ENCODE measurements at regions not wholly inside any gene's neighbourhood (a gene's known extent, or its start where the extent isn't known, plus 50 kb on each side); places are given as distances from the start of the nearest gene placed in this dataset.

GRCh38 chr6:106913111-106913510 is 61.4 kb downstream of the CD24 start:
- Histone ChIP-seq H3K9me3 (ENCODE audit: low read depth) (no peaks in the 10 kb centered on the region), H2AFZ (peak overlapping the region; percentile 20), H3K27ac (peak overlapping the region; percentile 49), H3K27me3 (no peaks in the 10 kb centered on the region), H3K4me2 (peak overlapping the region; percentile 13), H3K36me3 (replicated peaks; ENCODE audit: insufficient read depth, low read depth) (no peaks in the 10 kb centered on the region), H4K20me1 (ENCODE audit: insufficient read depth, poor library complexity, severe bottlenecking) (no peaks in the 10 kb centered on the region), H3K4me1 (ENCODE audit: insufficient read depth) (peaks cover 25% of the 10 kb centered on the region), H3K9me2 (replicated peaks; ENCODE audit: insufficient read depth) (no peaks in the 10 kb centered on the region), H3K79me2 (no peaks in the 10 kb centered on the region), H3K4me3 (no peak overlapping the region)
- peak; percentile 28 for DNase-seq (ENCODE audit: low spot score)
- TF ChIP-seq EZH2phosphoT487 (IDR thresholded peaks at IDR 0.05; ENCODE audit: low read depth, severe bottlenecking, unreplicated experiment): no peak
- TF ChIP-seq EZH2 (IDR thresholded peaks at IDR 0.05; ENCODE audit: borderline replicate concordance): no peak
- no peak for TF ChIP-seq CTCF (IDR thresholded peaks at IDR 0.05; ENCODE audit: poor library complexity)

- no peaks in the 10 kb centered on the region for H3K9me2 ChIP-seq (replicated peaks; ENCODE audit: insufficient read depth)
- no peak overlapping the region for H2AFZ ChIP-seq
- no peaks in the 10 kb centered on the region for H4K20me1 ChIP-seq (ENCODE audit: insufficient read depth, poor library complexity, severe bottlenecking)
- no peaks in the 10 kb centered on the region for H3K36me3 ChIP-seq (replicated peaks; ENCODE audit: insufficient read depth, low read depth)
- H3K9me3 ChIP-seq (ENCODE audit: low read depth): no peaks in the 10 kb centered on the region
- TF ChIP-seq EZH2 (IDR thresholded peaks at IDR 0.05; ENCODE audit: borderline replicate concordance) (no peak), EZH2phosphoT487 (IDR thresholded peaks at IDR 0.05; ENCODE audit: low read depth, severe bottlenecking, unreplicated experiment) (no peak)
- H3K4me3 ChIP-seq: no peak overlapping the region
- H3K27ac ChIP-seq: no peak overlapping the region
- peaks cover 25% of the 10 kb centered on the region for H3K4me1 ChIP-seq (ENCODE audit: insufficient read depth)
- no peaks in the 10 kb centered on the region for H3K27me3 ChIP-seq
- no peak overlapping the region for H3K4me2 ChIP-seq
- DNase-seq (ENCODE audit: low spot score): no peak
- H3K79me2 ChIP-seq: no peaks in the 10 kb centered on the region
Measured at GRCh38 chr6:106912091-106912490, 62.4 kb downstream of the CD24 start.

- Histone ChIP-seq H3K27ac (peak overlapping the region; percentile 45), H3K27me3 (no peaks in the 10 kb centered on the region), H3K4me2 (no peak overlapping the region), H3K4me3 (no peak overlapping the region), H3K9me3 (ENCODE audit: low read depth) (no peaks in the 10 kb centered on the region), H2AFZ (no peak overlapping the region), H3K79me2 (no peaks in the 10 kb centered on the region), H3K36me3 (replicated peaks; ENCODE audit: insufficient read depth, low read depth) (no peaks in the 10 kb centered on the region), H3K4me1 (ENCODE audit: insufficient read depth) (peaks cover 25% of the 10 kb centered on the region), H3K9me2 (replicated peaks; ENCODE audit: insufficient read depth) (no peaks in the 10 kb centered on the region), H4K20me1 (ENCODE audit: insufficient read depth, poor library complexity, severe bottlenecking) (no peaks in the 10 kb centered on the region)
- DNase-seq (ENCODE audit: low spot score): no peak
- no peak for TF ChIP-seq EZH2phosphoT487 (IDR thresholded peaks at IDR 0.05; ENCODE audit: low read depth, severe bottlenecking, unreplicated experiment)
- TF ChIP-seq CTCF (IDR thresholded peaks at IDR 0.05; ENCODE audit: poor library complexity): no peak
- TF ChIP-seq EZH2 (IDR thresholded peaks at IDR 0.05; ENCODE audit: borderline replicate concordance): no peak
- 75% methylated on average over 7 of the region's 7 CpGs for WGBS (ENCODE audit: low lambda C conversion rate, missing lambda C conversion rate)
Measured at GRCh38 chr6:106910999-106911949, 63.3 kb downstream of the CD24 start.

- 53% methylated on average over 3 of the region's 3 CpGs for WGBS (ENCODE audit: low lambda C conversion rate, missing lambda C conversion rate)
- TF ChIP-seq CTCF (IDR thresholded peaks at IDR 0.05; ENCODE audit: poor library complexity) (no peak), EZH2phosphoT487 (IDR thresholded peaks at IDR 0.05; ENCODE audit: low read depth, severe bottlenecking, unreplicated experiment) (no peak), EZH2 (IDR thresholded peaks at IDR 0.05; ENCODE audit: borderline replicate concordance) (no peak)
- no peak overlapping the region for H3K27ac ChIP-seq
- H3K4me1 ChIP-seq (ENCODE audit: insufficient read depth): peaks cover 21% of the 10 kb centered on the region
- no peaks in the 10 kb centered on the region for H3K9me3 ChIP-seq (ENCODE audit: low read depth)
- no peaks in the 10 kb centered on the region for H3K9me2 ChIP-seq (replicated peaks; ENCODE audit: insufficient read depth)
- H3K4me2 ChIP-seq: no peak overlapping the region
- no peaks in the 10 kb centered on the region for H3K79me2 ChIP-seq
- no peaks in the 10 kb centered on the region for H4K20me1 ChIP-seq (ENCODE audit: insufficient read depth, poor library complexity, severe bottlenecking)
- H3K27me3 ChIP-seq: no peaks in the 10 kb centered on the region
- no peak overlapping the region for H3K4me3 ChIP-seq
- no peak overlapping the region for H2AFZ ChIP-seq
- H3K36me3 ChIP-seq (replicated peaks; ENCODE audit: insufficient read depth, low read depth): no peaks in the 10 kb centered on the region
- DNase-seq (ENCODE audit: low spot score): peak; percentile 38
Measured at GRCh38 chr6:106908386-106908840, 66.1 kb downstream of the CD24 start.
